ENCODE measurements at regions not wholly inside any gene's neighbourhood (a gene's known extent, or its start where the extent isn't known, plus 50 kb on each side); places are given as distances from the start of the nearest gene placed in this dataset.

- no peak for DNase-seq
These were observed 354.2 kb upstream of the BCHE start for GRCh38 chr3:166191411-166191810.

GRCh38 chr3:166190360-166190759, 353.1 kb upstream of the BCHE start:
- DNase-seq = no peak

GRCh38 chr3:166187237-166187636, 350.0 kb upstream of the BCHE start:
- no peak for DNase-seq

- DNase-seq = no peak
These were observed 348.8 kb upstream of the BCHE start for GRCh38 chr3:166186003-166186402.

GRCh38 chr3:166177130-166177529, 339.9 kb upstream of the BCHE start:
- DNase-seq = no peak

- no peak for DNase-seq
These were observed 334.5 kb upstream of the BCHE start for GRCh38 chr3:166171695-166172094.

- no peak for DNase-seq
These were observed 332.5 kb upstream of the BCHE start for GRCh38 chr3:166169681-166170080.

GRCh38 chr3:166127969-166128368, 290.7 kb upstream of the BCHE start:
- DNase-seq = no peak

- DNase-seq = no peak
These were observed 288.0 kb upstream of the BCHE start for GRCh38 chr3:166125179-166125578.

GRCh38 chr3:166123576-166123975, 286.4 kb upstream of the BCHE start:
- no peak for DNase-seq

GRCh38 chr3:166123088-166123487, 285.9 kb upstream of the BCHE start:
- no peak for DNase-seq

GRCh38 chr3:166118049-166118448, 280.8 kb upstream of the BCHE start:
- no peak for DNase-seq

GRCh38 chr3:166114448-166114847, 277.2 kb upstream of the BCHE start:
- no peak for DNase-seq

GRCh38 chr3:166111562-166111961, 274.3 kb upstream of the BCHE start:
- no peak for DNase-seq

- no peak for DNase-seq
These were observed 272.9 kb upstream of the BCHE start for GRCh38 chr3:166110102-166110501.

- no peak for DNase-seq
These were observed 267.7 kb upstream of the BCHE start for GRCh38 chr3:166104938-166105337.

GRCh38 chr3:166100730-166101129, 263.5 kb upstream of the BCHE start:
- no peak for DNase-seq

- DNase-seq = no peak
These were observed 252.4 kb upstream of the BCHE start for GRCh38 chr3:166089575-166089974.

- no peak for DNase-seq
These were observed 248.1 kb upstream of the BCHE start for GRCh38 chr3:166085164-166085856.

GRCh38 chr3:166080096-166080495, 242.9 kb upstream of the BCHE start:
- DNase-seq = no peak

- no peak for DNase-seq
These were observed 234.6 kb upstream of the BCHE start for GRCh38 chr3:166071831-166072230.

GRCh38 chr3:166064476-166064875, 227.3 kb upstream of the BCHE start:
- no peak for DNase-seq

- no peak for DNase-seq
These were observed 223.7 kb upstream of the BCHE start for GRCh38 chr3:166060789-166061479.

- no peak for DNase-seq
These were observed 215.2 kb upstream of the BCHE start for GRCh38 chr3:166052440-166052839.

GRCh38 chr3:166029507-166029906, 192.3 kb upstream of the BCHE start:
- DNase-seq = no peak

All from hindlimb muscle (tissue), 1 donor.